HUES6 (cell line): ENCODE measurements at regions not wholly inside any gene's neighbourhood (a gene's known extent, or its start where the extent isn't known, plus 50 kb on each side); places are given as distances from the start of the nearest gene placed in this dataset.

Source experiments
- H3K27ac ChIP-seq: 2 replicates; pipeline ENCODE4 v1.7.0; 2013; ENCODE audit warnings: low read depth, mild to moderate bottlenecking, low read length, inconsistent platforms
- H3K27me3 ChIP-seq: 2 replicates; pipeline ENCODE4 v1.6.1; 2013; ENCODE audit warnings: low read length; ENCODE audit not compliant: control insufficient read depth, insufficient read depth
- H3K36me3 ChIP-seq: 2 replicates; pipeline ENCODE4 v1.6.1; 2013; ENCODE audit warnings: low read length; ENCODE audit not compliant: control insufficient read depth, insufficient read depth
- H3K4me1 ChIP-seq: 2 replicates; pipeline ENCODE4 v1.6.1; 2013; ENCODE audit warnings: low read length; ENCODE audit not compliant: control insufficient read depth, insufficient read depth
- H3K4me3 ChIP-seq: 2 replicates; pipeline ENCODE4 v1.5.1; 2013; ENCODE audit warnings: low read depth, low read length
- H3K9ac ChIP-seq: one replicate; pipeline ENCODE4 v1.6.1; 2013; ENCODE audit warnings: mild to moderate bottlenecking, low read length
- H3K9me3 ChIP-seq: 2 replicates; pipeline ENCODE4 v1.6.1; 2013; ENCODE audit warnings: low read depth, low read length; ENCODE audit not compliant: control insufficient read depth, insufficient read depth

DNA sequence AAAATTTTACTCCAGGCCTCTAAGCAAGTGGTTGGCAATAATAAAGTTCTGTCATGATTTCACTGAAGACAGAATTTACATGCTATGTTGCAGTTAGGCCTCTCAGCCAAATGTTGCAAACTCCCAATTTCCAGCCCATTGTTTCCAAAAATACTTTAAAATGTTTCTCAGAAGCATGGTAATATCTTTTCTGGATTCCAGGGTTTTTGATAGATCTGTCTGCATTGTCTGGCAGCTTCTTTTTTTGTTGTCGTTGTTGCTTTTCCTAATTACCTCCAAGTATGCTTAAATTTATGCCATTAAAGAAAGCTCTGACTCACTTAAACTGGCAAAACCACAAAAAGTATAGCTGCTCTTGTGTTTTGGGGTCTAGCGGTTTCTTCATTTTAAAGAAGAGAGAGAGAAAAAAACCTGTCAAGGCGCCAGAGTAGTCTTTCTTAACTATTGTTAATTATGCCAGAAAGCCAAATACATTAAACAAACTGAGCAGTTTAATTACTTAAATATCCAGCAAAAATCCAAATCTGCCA lies 97.0 kb downstream of the AGTR2 start:
- Histone ChIP-seq H3K36me3 (no peaks in the 10 kb centered on the region), H3K27me3 (no peaks in the 10 kb centered on the region; the same call in 1 of the 2 replicates), H3K27ac (no peak overlapping the region), H3K9ac (no peak overlapping the region), H3K9me3 (no peaks in the 10 kb centered on the region), H3K4me1 (0 out of 2 replicates have a peak, but pooled peaks cover 5% of the 10 kb centered on the region), H3K4me3 (no peak overlapping the region)

DNA sequence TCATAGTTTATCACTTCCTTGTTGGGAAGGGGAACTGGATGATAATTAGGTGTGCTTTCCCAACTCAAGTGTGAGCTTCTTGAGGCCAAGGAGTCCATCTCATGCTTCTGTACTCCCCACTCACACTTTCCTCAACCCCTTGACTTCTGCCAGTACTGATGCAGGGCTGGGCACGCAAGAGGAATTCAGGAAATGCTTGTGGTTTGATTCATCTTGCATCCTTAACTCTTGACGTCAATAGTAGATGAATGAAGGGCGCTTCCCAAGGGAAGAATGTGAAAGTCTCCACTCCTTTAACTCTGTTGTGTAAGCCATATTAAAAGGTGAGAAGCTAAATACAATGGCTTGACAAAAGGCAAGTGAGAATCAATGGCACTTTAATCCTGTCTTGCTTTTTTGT lies 101.8 kb downstream of the AGTR2 start:
- Histone ChIP-seq H3K4me3 (no peak overlapping the region), H3K27ac (no peak overlapping the region), H3K36me3 (no peaks in the 10 kb centered on the region), H3K9me3 (no peaks in the 10 kb centered on the region), H3K9ac (no peak overlapping the region), H3K4me1 (0 out of 2 replicates have a peak, but pooled peaks cover 7% of the 10 kb centered on the region), H3K27me3 (peaks cover 5% of the 10 kb centered on the region; the same call in 1 of the 2 replicates)

DNA sequence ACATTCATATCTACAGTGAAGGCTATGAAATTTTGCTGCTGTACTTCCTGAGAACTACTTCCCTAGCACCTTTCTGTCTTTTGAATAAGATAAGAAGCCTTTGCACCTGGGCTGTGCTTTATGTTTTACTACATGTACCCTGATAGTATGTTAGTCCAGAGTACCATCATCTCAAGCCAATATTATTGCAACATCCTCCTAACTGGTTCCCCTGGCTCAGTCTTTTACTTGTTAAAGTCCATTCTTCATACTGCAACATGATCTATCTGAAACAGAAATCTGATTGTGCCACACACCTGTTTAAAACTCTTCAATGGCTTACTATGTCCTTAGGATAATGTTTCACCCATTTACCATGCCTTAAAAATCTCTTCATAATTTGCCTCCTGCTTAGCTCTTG lies 102.3 kb downstream of the AGTR2 start:
- Histone ChIP-seq H3K27ac (no peak overlapping the region), H3K4me3 (no peak overlapping the region), H3K36me3 (no peaks in the 10 kb centered on the region), H3K27me3 (peaks cover 5% of the 10 kb centered on the region; the same call in 1 of the 2 replicates), H3K9me3 (no peaks in the 10 kb centered on the region), H3K9ac (no peak overlapping the region), H3K4me1 (0 out of 2 replicates have a peak, but pooled peaks cover 7% of the 10 kb centered on the region)

DNA sequence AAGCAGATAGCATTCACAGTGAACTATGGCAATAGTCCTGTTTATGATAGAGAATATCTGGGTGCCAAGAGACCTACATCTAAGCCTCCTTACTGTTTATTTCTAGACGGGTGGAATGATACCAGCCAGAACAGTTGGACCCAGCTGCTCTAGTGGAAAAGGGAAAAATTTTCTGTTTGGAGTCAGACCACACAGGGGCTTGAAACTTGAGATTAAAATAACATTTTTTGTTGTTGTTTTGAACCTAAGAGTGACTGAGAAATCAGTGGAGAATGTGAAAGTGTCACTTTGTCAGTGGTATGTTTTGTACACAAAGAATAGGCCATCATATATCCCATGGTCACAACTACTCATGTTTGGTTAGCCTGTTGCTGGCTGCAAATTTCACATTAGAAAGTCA lies 105.7 kb downstream of the AGTR2 start:
- H3K27ac ChIP-seq = no peak overlapping the region
- no peak overlapping the region for H3K4me3 ChIP-seq
- H3K36me3 ChIP-seq = no peaks in the 10 kb centered on the region
- 0 out of 2 replicates have a peak, but pooled peaks cover 7% of the 10 kb centered on the region for H3K4me1 ChIP-seq
- H3K9ac ChIP-seq = no peak overlapping the region
- peaks cover 5% of the 10 kb centered on the region; the same call in 1 of the 2 replicates for H3K27me3 ChIP-seq
- no peaks in the 10 kb centered on the region for H3K9me3 ChIP-seq

DNA sequence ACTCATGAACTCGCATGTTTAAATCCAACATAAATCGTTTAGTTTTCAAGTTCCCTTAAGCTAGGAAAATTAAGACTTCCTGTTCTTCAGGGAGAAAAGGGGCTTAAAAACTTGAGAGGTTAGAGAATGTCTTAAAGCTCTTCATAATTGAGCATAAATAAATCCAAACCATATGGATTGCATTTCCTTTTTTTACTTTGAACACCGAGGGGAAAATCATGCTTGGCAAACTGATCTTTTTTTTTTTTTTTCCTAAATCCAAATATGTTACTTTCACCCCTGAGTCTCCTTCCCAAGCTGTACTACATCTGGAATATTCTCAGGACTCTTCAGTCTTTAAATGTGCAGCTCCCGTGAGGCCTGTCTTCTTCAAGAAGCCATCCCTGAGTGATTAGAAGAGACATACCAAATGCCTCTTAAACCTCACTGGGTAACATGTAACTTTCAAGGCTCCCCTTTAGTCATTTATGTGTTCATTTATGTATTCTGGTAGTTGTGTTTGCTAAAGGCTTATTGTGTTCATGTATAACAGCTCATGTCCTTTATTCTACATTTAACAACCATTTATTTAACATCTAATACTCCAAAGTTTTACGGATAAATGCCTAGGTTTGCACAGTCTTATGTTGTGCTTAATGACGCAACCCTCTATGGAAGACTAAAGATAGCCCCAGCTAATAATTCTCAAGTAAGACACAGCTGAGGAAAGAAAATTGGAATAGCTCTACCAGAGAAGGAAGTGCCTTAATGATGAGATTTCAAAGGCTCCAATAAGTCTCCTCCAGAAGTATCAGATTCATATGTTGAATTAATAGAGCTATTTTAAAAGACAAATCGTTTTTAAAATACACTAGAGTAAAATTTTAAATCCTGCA lies 107.0 kb downstream of the AGTR2 start:
- Histone ChIP-seq H3K4me3 (no peak overlapping the region), H3K27ac (no peak overlapping the region), H3K36me3 (no peaks in the 10 kb centered on the region), H3K27me3 (peaks cover 5% of the 10 kb centered on the region; the same call in 1 of the 2 replicates), H3K9ac (no peak overlapping the region), H3K9me3 (no peaks in the 10 kb centered on the region), H3K4me1 (0 out of 2 replicates have a peak, but pooled peaks cover 3% of the 10 kb centered on the region)

DNA sequence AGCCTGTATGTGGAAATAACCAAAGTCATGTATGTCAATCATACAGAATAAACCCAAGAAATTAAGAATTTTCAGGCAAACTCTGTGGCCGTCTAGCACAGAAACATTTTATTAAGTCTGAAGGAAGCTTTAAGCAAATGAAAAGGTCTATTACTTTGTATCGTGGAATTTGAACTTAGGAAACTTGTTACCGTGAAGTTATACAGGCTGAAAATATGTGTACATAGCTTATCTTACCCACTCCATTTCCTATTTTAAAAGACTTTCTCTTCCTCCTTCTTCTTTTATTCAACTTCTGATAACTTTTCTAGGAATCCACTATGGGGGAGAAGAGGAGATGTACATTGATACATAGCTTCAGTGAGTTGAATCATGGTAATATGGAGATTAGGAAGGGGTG lies 108.3 kb downstream of the AGTR2 start:
- Histone ChIP-seq H3K27ac (no peak overlapping the region), H3K4me3 (no peak overlapping the region), H3K36me3 (no peaks in the 10 kb centered on the region), H3K27me3 (peaks cover 5% of the 10 kb centered on the region; the same call in 1 of the 2 replicates), H3K9me3 (no peaks in the 10 kb centered on the region), H3K4me1 (no peaks in the 10 kb centered on the region), H3K9ac (no peak overlapping the region)

DNA sequence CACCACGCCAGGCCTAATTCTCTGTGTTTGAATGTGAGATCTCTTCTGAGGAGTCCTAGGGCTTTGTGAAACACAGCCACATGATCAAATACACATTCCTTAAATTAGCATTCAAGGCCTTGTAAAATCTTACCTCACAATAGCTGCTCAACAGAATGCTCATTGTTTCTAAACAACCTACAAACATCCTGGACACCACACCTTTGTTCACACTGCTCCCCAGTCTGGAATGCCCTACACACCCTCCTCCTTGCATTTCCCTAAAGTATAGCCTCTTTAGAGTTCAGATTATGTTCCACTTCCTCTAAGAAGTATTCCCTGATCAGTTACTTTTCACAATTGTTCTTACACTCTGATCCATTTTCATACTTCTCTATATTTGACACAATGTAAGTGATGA lies 110.6 kb downstream of the AGTR2 start:
- Histone ChIP-seq H3K9me3 (no peaks in the 10 kb centered on the region), H3K4me3 (no peak overlapping the region), H3K9ac (no peak overlapping the region), H3K27me3 (peaks cover 5% of the 10 kb centered on the region; the same call in 1 of the 2 replicates), H3K27ac (no peak overlapping the region), H3K36me3 (no peaks in the 10 kb centered on the region), H3K4me1 (peaks cover 15% of the 10 kb centered on the region; the same call in 1 of the 2 replicates)

DNA sequence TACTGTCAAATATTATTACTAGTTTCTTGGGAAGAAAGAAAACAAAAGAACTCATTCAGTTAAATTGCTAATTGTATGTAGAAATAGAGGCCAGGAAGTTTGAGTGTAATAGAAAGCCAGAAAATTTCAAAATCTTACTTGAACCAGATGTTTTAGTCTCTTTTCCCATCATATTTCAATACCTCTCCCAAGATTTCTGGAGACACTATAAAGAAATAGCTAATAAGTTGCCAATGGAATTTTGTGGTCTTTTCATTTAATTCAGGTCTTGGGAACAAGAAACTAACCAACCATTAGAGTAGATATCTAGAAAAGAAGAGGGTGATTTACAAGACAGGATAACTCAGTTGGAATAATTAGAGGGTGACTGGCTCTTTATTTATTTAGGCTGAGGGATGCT lies 112.2 kb downstream of the AGTR2 start:
- no peaks in the 10 kb centered on the region for H3K9me3 ChIP-seq
- no peak overlapping the region for H3K4me3 ChIP-seq
- no peak overlapping the region for H3K27ac ChIP-seq
- H3K27me3 ChIP-seq = no peaks in the 10 kb centered on the region; the same call in 1 of the 2 replicates
- no peak overlapping the region for H3K9ac ChIP-seq
- peaks cover 15% of the 10 kb centered on the region for H3K4me1 ChIP-seq
- H3K36me3 ChIP-seq = no peaks in the 10 kb centered on the region

DNA sequence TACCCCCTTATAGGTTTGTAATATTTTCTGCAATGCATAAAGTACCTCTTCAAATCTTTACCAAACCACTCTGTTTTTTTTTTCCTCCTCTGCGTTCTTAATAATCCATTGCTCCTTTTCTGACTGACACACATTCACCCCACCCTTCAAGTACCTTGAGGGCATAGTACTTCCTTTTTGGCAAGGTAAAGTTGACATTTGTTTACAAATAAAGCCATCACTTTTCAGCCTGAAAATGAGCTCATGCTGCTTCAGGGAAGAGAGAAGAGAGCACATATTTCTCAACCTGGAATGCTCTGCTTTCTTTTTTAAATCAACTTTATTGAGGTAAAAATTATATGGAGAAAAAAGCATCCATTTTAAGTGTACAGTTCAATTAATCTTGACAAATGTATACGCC lies 113.9 kb downstream of the AGTR2 start:
- Histone ChIP-seq H3K36me3 (no peaks in the 10 kb centered on the region), H3K4me1 (peaks cover 15% of the 10 kb centered on the region), H3K4me3 (no peak overlapping the region), H3K27me3 (no peaks in the 10 kb centered on the region; the same call in 1 of the 2 replicates), H3K9ac (no peak overlapping the region), H3K9me3 (no peaks in the 10 kb centered on the region), H3K27ac (no peak overlapping the region)

DNA sequence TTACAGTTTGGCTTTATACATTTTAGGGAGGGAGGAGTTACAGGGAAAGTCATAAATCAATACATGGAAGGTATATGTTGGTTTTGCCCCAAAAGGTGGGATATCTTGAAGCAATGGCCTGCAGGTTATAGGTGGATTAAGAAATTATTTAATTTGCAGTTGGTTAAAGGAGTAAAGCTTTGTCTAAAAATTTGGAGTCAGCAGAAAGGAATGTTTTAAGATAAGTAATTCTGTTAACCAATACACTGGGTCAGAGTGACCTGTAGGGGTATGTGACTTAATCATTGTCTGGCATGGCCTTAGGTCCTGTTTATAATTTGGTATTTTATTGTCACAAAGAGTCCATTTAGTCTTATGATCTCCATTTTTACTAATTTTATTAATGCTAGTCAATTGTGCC lies 115.0 kb downstream of the AGTR2 start:
- H3K36me3 ChIP-seq = no peaks in the 10 kb centered on the region
- H3K4me1 ChIP-seq = peaks cover 24% of the 10 kb centered on the region
- H3K27ac ChIP-seq = no peak overlapping the region
- no peak overlapping the region for H3K9ac ChIP-seq
- H3K4me3 ChIP-seq = no peak overlapping the region
- no peaks in the 10 kb centered on the region for H3K9me3 ChIP-seq
- no peaks in the 10 kb centered on the region; the same call in 1 of the 2 replicates for H3K27me3 ChIP-seq

DNA sequence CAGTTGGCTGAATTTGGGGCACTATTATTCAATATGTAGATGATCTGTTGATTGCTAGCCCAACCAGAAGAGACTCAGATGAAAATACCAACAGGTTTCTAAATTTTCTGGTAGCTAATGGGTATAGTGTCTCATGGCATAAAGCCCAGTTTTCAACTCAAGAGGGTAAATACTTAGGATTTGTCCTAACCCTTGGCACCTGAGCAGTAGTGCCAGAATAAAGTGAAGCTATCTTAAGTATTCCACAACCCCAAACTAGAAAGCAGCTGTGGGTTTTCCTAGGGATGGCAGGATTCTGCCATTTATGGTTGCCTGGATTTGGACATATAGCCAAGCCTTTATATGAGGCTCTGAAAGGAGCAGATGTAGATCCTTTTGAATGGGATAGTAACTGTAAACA lies 119.0 kb downstream of the AGTR2 start:
- H3K4me1 ChIP-seq = peaks cover 19% of the 10 kb centered on the region
- no peaks in the 10 kb centered on the region for H3K9me3 ChIP-seq
- H3K36me3 ChIP-seq = no peaks in the 10 kb centered on the region
- no peaks in the 10 kb centered on the region; the same call in 1 of the 2 replicates for H3K27me3 ChIP-seq
- no peak overlapping the region for H3K27ac ChIP-seq
- H3K9ac ChIP-seq = no peak overlapping the region
- H3K4me3 ChIP-seq = no peak overlapping the region
